ENCODE measurements at regions not wholly inside any gene's neighbourhood (a gene's known extent, or its start where the extent isn't known, plus 50 kb on each side); places are given as distances from the start of the nearest gene placed in this dataset.
"Not testable (repeated sequence)": the region's sequence is repeated elsewhere in the genome, so short reads cannot be mapped to it uniquely, and the experiment has no call there.

GRCh38 chr3:152149832-152150231, 118.9 kb upstream of the MBNL1 start:
- CTCF ChIA-PET: no interaction called here
- no peak for TF ChIP-seq ELF4 (IDR thresholded peaks at IDR 0.05)
- TF ChIP-seq LEF1 (IDR thresholded peaks at IDR 0.05; ENCODE audit: borderline replicate concordance): no peak
- TF ChIP-seq CTBP1 (IDR thresholded peaks at IDR 0.05; ENCODE audit: borderline replicate concordance): no peak
- TF ChIP-seq, protein P1, sequence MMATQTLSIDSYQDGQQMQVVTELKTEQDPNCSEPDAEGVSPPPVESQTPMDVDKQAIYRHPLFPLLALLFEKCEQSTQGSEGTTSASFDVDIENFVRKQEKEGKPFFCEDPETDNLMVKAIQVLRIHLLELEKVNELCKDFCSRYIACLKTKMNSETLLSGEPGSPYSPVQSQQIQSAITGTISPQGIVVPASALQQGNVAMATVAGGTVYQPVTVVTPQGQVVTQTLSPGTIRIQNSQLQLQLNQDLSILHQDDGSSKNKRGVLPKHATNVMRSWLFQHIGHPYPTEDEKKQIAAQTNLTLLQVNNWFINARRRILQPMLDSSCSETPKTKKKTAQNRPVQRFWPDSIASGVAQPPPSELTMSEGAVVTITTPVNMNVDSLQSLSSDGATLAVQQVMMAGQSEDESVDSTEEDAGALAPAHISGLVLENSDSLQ (IDR thresholded peaks at IDR 0.05): no peak
- no peak for TF ChIP-seq L3MBTL2 (conservative IDR thresholded peaks at IDR 0.05)
- no peak for TF ChIP-seq SP1 (IDR thresholded peaks at IDR 0.05)
- no peak for TF ChIP-seq ARNT (IDR thresholded peaks at IDR 0.05)
- TF ChIP-seq SUZ12 (IDR thresholded peaks at IDR 0.05): no peak
- no peak for TF ChIP-seq TARDBP (IDR thresholded peaks at IDR 0.05)
- TF ChIP-seq HDGF (IDR thresholded peaks at IDR 0.05; ENCODE audit: borderline replicate concordance): no peak
- no peak for TF ChIP-seq ZNF384 (IDR thresholded peaks at IDR 0.05)
- TF ChIP-seq FOXM1 (IDR thresholded peaks at IDR 0.05; ENCODE audit: borderline replicate concordance): no peak
- no peak for TF ChIP-seq NFRKB (IDR thresholded peaks at IDR 0.05)
- no peak for TF ChIP-seq BHLHE40 (IDR thresholded peaks at IDR 0.05; ENCODE audit: borderline replicate concordance)
- TF ChIP-seq FOXA1 (IDR thresholded peaks at IDR 0.05): no peak
- TF ChIP-seq FOXK2 (IDR thresholded peaks at IDR 0.05): no peak
- POLR2A ChIA-PET: no interaction called here
- no peak for DNase-seq (ENCODE audit: extremely low spot score)

DNA sequence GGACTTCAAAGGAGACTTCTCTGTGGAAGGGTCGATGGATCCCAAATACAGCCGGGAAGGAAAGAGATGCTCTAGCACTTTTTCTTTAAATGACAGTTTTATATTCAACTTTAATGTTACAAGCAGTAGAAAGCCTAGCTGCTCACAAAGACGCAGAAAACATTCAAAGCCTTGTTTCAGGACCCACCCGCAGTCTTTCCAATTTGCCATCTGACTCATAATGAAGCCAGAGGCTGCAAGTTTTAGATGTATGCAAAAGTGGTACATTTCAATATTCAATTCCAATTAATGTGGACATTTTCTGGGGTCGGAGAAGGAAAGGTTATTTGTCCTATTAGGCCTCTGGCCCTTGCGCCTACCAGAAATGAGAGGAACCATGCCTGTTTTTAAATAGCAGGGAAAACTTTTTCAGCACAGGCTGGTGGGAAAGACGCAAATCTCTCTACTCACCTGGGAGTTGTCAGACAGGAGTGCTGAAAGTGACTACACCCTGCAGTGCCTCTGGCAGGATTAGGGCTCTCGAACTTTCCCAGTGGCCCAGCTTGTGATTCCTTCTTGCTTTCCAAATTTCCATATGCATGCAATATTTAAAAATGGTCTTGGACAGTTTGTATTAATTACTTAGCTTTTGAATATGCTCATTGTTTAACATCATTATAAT, 117.4 kb upstream of the MBNL1 start:
- no peak for TF ChIP-seq BHLHE40 (IDR thresholded peaks at IDR 0.05; ENCODE audit: borderline replicate concordance)
- TF ChIP-seq SUZ12 (IDR thresholded peaks at IDR 0.05): no peak
- TF ChIP-seq FOXK2 (IDR thresholded peaks at IDR 0.05): no peak
- DNase-seq (ENCODE audit: extremely low spot score): no peak
- POLR2A ChIA-PET: no interaction called here
- CTCF ChIA-PET: interaction anchor here (0.7 kb wide), 1 partner anchor 146 kb away, joined by 3 read pairs; no protein-coding TSS in a partner anchor

- POLR2A ChIA-PET; DNase-seq (ENCODE audit: extremely low spot score); CTCF ChIA-PET: not testable (repeated sequence)
These were observed 116.6 kb upstream of the MBNL1 start for GRCh38 chr3:152151877-152152765.

GRCh38 chr3:152153115-152153514, 115.6 kb upstream of the MBNL1 start:
- DNase-seq (ENCODE audit: extremely low spot score); CTCF ChIA-PET; POLR2A ChIA-PET: not testable (repeated sequence)

- ChIA-PET CTCF (no interaction called here), POLR2A (no interaction called here)
- TF ChIP-seq SUZ12 (IDR thresholded peaks at IDR 0.05) (no peak), FOXA1 (IDR thresholded peaks at IDR 0.05) (no peak), ZNF384 (IDR thresholded peaks at IDR 0.05) (no peak), SP1 (IDR thresholded peaks at IDR 0.05) (no peak), FOXK2 (IDR thresholded peaks at IDR 0.05) (no peak), LEF1 (IDR thresholded peaks at IDR 0.05; ENCODE audit: borderline replicate concordance) (no peak), BHLHE40 (IDR thresholded peaks at IDR 0.05; ENCODE audit: borderline replicate concordance) (no peak), TARDBP (IDR thresholded peaks at IDR 0.05) (no peak), ELF4 (IDR thresholded peaks at IDR 0.05) (no peak), CTBP1 (IDR thresholded peaks at IDR 0.05; ENCODE audit: borderline replicate concordance) (no peak), HDGF (IDR thresholded peaks at IDR 0.05; ENCODE audit: borderline replicate concordance) (no peak), L3MBTL2 (conservative IDR thresholded peaks at IDR 0.05) (no peak), FOXM1 (IDR thresholded peaks at IDR 0.05; ENCODE audit: borderline replicate concordance) (no peak), NFRKB (IDR thresholded peaks at IDR 0.05) (no peak)
- TF ChIP-seq, protein P1 (IDR thresholded peaks at IDR 0.05): no peak
- DNase-seq (ENCODE audit: extremely low spot score): no peak
These were observed 113.3 kb upstream of the MBNL1 start for GRCh38 chr3:152155246-152156020.

- DNase-seq (ENCODE audit: extremely low spot score): no peak
- TF ChIP-seq ELF4 (IDR thresholded peaks at IDR 0.05) (no peak), FOXM1 (IDR thresholded peaks at IDR 0.05; ENCODE audit: borderline replicate concordance) (no peak), NFRKB (IDR thresholded peaks at IDR 0.05) (no peak), BHLHE40 (IDR thresholded peaks at IDR 0.05; ENCODE audit: borderline replicate concordance) (no peak), TARDBP (IDR thresholded peaks at IDR 0.05) (no peak), HDGF (IDR thresholded peaks at IDR 0.05; ENCODE audit: borderline replicate concordance) (no peak)
- TF ChIP-seq, protein P1 (IDR thresholded peaks at IDR 0.05): no peak
- ChIA-PET CTCF (no interaction called here), POLR2A (no interaction called here)
These were observed 111.8 kb upstream of the MBNL1 start for GRCh38 chr3:152156880-152157279.

Measured in HEK293T (cell line).